ENCODE measurements at regions not wholly inside any gene's neighbourhood (a gene's known extent, or its start where the extent isn't known, plus 50 kb on each side); places are given as distances from the start of the nearest gene placed in this dataset.

- TF ChIP-seq CTCF (IDR thresholded peaks at IDR 0.05; ENCODE audit: low read depth, low read length, poor library complexity, severe bottlenecking) (no peak), EZH2phosphoT487 (IDR thresholded peaks at IDR 0.05; ENCODE audit: borderline replicate concordance, low read length) (no peak)
Measured at GRCh38 chr6:163646866-163647265, 232.3 kb downstream of the QKI start.
